Activated CD8-positive, alpha-beta memory T cell treated with anti-CD3 and anti-CD28 coated beads, Interleukin-2, amount 50 U/mL, for 4 hours (primary cell): ENCODE measurements at regions not wholly inside any gene's neighbourhood (a gene's known extent, or its start where the extent isn't known, plus 50 kb on each side); places are given as distances from the start of the nearest gene placed in this dataset.
"Not testable (repeated sequence)": the region's sequence is repeated elsewhere in the genome, so short reads cannot be mapped to it uniquely, and the experiment has no call there.

Experiments
- DNase-seq: peaks from one replicate; pipeline ENCODE4 v3.0.0-alpha.2; 2020

DNA sequence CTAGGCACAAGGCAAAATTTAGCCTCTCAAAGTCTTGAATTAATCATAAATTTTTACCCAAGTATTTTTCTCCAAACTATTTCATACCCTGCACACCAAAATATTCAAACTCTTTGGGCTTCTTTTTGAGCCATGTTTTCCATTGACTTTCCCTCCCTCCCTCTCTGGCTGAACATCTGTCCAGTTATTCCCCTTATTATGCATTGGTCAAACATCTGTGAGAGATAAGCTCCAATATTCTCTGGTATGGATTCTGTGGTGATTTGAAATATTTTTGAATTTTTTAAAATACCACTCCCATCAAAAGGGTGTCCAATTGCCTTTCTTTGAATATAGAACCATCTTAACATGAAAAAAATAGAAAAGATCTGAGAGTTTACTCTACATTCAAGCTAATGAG, 244.2 kb downstream of the RFPL4B start:
- no peak for DNase-seq

DNA sequence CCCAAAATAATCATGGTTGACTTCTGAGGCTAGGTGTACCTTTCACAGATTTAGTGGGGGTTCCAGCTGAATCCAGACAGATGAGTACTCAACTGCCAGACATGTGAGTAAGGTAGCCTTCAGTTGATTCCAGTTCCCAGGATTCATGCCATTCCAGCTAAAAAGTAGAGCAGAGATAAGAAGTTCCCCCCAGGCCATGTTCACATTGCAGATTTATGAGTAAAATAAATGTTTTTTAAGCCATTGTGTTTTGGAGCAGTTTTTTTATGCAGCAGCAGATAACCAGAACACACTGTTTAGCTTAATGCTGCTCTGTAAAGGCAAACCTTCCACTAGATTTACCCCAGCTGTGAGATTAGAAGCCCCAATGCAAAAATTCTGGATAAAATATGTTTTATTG, 245.0 kb downstream of the RFPL4B start:
- DNase-seq, result no peak

DNA sequence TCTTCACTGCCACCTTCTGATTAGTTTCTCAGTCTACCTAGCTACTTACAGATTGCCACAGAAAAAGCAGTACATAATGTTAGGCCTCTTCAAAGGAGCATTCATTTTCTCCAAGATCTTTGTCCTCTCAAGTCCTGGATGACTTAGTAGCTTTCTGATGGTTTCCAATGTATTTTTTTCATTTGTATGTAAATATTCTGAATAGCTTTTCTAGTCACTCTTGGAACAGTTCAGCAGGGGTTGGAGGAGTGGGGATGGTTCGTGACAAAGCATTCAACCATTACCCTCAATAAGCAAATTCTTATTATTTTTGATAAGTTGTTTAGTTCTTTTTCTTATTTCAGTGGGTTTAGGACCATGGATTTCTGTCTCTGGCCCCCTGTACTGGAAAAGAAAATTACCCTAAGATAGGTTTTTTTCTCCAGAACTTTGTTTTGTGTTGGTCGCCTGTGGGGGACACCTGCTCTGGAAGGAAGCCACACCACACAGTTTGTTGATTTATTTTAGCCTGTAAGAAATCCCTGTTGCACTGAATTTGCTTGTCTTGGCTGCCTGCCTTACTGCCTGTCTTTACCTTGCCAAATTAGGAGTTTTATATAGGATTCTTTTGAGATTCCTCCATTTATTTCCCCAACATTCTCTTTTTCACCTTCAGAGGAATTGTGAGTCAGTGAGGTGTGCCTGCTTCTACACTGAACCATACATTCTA, 247.9 kb downstream of the RFPL4B start:
- DNase-seq, result no peak

DNA sequence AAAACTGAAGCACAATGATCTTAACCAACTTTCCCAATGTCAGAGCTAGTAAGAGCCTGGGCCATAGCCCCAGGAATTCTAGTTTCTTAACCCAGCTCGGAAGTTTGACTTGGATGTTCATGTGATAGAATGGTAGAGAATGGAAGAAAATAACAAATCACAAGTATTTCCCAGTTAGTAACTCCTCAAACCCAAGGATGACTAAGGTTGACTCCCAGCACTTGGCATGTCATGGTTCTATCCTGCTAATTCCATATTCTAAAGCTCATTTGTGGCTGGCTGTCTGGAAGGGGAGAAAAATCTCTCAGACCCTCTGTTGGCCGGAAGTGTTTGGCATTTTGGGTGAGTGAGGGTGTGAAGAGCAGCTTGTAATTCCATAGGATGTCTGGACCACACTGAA, 248.7 kb downstream of the RFPL4B start:
- DNase-seq, result no peak

DNA sequence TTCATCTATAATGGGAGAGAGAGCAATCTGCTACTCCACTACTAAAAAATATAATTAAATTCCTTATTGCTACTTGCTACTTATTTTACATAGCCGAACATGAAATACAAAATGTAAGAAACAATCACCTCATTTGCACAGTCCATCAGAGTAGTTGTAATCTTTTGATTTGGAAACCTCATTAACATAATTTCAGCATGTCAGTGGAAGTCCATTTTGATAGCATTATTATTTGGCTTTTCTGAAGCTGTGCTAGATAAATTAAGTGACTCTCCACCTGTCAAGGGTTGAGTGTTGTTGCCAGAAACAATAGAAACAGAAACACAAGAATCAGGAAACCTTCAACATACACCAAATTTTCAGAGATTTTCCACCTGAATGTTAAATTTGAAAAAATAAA, 250.0 kb downstream of the RFPL4B start:
- DNase-seq, result no peak

DNA sequence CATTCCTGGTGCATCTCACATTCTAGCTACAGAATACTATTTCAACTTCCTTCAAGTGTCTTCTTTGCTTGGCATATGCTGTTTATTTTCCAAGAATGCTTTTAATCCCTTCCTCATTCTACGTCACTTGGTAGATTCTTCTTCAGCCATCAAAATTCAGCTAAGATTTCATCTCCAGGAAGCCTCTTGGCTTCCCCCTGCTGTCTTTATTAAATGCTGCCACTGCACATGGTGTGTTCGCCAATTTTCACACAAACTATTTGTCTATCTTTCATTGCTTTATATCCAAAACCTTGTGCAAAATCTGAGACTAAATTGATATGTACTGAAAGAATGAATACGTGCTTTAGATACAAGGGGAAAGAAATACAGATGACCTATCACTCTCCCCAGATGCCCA, 253.0 kb downstream of the RFPL4B start:
- no peak for DNase-seq

DNA sequence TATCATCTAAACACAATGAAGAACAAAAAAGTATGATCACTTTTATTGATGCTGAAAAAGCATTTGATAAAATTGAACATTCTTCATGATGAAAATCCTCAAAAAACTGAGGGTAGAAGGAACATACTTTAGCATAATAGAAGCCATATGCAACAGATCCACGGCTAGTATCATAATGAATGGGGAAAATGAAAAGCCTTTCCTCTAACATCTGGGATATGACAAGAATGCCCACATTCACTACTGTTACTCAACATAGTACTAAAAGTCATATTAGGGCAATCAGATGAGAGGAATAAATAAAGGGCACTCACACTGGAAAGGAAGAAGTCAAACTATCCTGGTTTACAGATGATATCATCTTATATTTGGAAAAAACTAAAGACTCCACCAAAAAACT, 256.6 kb downstream of the RFPL4B start:
- no peak for DNase-seq

DNA sequence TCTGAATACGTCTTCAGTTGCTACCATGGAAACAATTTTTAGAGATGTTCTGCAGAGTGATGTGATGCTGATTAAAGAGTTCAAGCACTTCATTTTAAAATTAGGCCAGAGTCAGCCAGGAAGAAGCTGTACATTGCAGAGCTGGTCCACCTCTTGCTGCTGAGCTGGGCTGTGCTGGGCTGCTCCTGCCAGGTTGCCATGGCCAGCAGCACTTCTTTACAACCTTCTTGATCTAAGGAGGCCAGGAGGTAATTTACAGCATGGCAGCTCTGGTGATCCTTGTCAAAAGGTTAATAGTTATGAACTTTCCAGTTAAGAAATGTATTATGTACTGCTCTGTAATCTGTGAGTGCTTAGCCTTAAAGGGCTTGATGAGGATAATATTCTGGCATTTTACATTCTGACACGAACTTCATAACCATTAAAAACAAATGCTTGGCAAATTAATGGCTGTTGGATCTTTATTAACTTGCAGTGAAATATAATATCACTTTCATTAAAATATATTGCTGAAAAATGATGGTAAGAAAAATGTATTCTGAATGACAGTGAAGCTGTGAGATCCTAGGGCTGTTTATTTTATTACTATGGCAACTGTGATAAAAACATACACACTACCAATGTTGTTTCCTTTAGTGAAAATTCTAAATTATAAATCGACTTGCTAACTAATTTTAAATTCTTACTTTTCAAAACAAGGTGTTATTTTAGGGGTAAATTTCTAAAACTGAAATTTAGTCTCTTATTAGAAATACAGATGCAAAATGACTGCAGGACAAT, 259.7 kb downstream of the RFPL4B start:
- no peak for DNase-seq

DNA sequence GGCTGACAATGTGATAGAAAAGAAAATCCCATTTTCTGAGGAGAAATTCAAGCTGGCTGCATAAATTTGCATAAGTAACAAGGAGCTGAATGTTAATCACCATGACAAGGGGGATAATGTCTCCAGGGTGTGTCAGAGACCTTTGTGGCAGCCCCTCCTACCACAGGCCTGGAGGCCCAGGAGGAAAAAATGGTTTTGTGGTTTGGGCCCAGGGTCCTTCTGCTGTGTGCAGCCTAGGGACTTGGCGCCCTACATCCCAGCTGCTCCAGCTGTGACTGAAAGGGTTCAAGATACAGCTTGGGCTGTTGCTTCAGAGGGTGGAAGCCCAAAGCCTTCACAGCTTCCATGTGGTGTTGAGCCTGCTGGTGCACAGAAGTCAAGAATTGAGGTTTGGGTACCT, 261.8 kb downstream of the RFPL4B start:
- DNase-seq, result not testable (repeated sequence)

DNA sequence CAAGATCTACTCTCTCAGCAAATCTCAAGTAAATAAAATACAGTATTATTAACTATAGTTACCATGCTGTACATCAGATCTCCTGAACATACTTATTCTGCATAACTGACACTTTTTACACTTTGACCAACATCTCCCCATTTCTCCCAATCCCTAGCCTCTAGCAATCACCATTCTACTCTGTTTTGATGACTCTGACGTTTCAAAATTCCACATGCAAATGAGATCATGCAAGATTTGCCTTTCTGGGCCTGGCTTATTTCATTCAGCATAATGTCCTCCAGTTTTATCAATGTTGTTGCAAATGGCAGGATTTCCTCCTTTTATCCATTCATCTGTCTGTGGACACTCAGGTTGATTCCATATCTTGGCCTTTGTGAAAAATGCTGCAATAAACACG, 266.3 kb downstream of the RFPL4B start:
- DNase-seq, result no peak

DNA sequence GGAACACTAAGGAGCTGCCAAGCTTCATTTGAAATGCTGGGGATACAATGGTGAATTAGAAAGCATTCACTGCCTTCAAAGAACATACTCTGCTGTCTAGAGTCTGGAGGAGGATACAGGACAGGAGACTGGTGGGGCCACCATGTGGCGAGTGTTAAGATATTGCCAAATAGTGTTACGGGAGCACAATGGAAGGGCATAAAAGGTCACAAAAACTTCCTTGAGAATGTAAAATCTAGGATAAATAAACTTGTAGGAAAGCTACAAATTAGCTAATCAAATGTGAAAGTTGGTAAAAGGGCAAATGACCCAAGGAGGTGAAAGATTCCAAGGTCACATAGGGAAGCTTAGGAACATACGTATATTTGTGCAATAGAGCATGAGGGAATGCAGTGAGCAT, 271.7 kb downstream of the RFPL4B start:
- DNase-seq, result no peak

DNA sequence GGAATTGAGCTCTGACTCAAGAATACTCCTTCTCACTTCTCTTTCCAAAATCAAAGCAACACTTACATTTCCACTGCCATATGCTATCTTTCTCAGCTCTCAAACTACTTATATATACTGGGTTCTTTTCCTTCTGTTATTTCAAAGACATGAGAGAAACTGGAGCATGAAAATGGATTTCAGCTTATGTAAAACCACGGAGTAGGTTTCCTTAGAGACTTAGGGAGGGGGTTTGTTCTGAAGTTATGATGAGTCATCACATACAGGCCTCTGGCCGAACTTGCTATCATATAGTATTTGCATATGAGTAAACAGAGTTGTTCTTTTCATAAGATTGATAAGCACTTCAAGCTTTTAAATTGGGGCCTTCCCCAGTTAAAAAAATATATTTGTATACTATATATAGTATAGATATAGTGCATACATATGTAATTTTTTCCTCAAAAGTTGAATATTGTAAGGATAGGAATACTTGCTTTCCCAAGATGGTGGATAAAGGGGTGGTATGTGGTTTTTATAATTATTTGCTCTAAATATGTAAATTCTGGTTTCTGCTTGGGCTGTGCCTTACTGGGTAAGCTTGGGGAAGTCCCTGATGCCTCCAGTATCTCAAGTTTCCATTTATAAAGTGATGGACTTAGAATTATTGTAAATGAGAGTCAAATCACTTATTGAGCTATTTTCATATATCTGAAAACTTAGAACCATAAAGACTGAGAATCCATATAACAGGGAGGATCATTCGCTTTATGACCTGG, 273.9 kb downstream of the RFPL4B start:
- DNase-seq, result no peak

DNA sequence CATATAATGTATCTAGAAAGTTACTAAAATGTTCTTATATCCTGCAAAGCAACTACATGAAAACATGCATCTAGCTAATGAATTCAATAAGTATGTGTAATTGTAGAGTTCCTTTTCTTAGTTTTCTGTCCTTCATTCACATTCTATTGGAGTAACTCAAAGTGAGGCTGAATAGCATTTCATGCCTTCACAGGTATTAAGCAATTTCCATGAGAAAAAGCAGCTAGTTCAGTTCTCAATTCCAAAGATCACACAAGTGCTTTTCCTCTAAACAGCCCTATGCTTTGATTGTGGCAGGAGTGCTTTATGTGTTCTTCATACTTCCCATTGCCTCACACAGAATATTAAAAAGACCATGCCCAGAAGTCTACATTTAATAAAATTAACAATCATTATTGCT, 274.9 kb downstream of the RFPL4B start:
- no peak for DNase-seq

DNA sequence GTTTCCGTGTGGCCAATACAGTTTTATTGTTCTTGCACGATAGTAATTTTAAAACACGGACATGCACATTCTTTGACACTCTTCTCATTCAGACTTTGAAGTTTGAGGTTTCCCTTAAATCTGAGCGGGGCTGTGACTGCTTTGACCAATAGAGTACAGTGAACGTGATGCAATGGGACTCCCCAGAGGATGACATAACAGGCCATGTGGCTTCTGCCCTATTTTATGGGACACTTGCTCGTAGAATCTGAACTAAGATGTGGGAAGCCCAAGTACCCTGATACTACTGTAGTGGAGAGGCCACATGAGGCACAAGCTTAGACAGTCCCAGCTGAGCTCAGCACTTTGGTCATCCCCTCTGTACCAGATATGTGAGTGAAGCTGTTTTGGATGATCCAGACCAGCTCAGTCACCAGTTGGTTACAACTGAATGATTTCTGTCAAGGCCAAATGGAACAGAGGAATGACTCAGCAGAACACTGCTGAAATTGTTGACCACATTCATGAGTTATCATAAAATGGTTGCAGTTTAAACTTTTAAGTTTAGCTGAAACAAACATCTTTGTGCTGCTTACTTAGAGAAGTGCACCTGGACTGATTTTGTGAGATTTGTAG, 279.4 kb downstream of the RFPL4B start:
- DNase-seq, result no peak

DNA sequence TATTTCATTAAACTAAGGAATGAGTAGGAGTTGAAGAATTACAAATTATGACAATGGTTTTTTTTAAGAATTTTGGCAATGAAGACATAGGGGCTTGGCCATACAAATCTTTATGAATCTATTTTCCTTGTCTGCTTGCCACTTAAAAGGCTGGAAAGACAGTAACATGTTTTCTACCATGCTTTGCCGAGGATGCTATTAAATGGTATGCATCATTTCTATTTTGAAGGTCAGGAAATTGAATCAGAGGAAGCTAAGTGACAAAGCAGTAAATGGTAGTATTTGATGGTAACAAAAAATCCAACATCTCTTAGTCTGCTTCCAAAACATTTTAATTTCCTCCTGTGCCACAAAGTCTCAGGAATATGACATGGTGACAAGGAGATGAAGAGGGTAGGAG, 287.2 kb downstream of the RFPL4B start:
- DNase-seq, result no peak

DNA sequence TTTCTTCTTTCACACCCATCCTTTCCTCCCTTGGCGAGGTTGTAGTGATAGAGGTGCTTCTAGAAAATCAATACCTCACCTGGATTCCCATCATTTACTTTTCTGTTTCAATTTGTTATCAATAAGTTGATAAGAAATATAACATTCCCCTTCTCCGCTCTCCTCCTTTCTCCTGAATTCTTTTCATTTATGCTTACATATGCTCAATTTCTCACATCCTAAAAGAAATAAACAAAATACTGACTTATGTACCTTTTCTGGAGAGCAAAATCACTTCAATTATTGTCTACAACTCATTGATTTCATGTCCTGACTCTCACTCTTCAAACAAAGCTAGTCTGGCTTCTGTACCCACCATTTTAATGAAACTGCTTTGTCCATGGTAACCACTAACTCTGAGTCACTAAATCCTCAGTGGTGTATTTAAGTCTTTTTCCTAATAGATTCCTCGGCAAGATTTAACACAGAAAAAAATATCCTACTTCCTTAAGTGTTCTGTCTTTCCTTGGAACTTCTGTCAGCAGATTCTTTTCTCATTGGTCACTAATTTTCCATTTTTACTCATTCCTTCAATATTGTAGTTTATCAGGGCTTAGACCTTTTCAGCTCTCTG, 289.6 kb downstream of the RFPL4B start:
- no peak for DNase-seq

DNA sequence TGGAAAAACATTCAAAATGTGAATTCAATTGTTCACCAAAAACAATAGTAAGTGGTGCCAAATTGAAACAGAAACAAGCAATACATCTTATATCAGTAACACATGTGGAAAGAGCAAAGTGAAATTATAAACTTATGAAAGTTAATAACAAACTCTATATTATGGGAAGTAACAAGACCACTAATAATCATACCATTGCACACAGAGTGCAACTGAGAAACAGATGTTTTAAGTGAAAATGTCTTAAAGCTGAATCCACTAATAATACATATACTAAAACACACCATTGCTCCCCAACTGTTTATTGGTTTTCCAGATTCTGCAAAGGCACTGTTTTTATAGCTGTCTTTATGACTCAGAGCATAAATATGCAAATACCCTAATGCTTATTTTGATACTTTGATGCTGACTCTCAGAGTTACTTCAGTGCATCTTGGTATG, 292.3 kb downstream of the RFPL4B start:
- no peak for DNase-seq

DNA sequence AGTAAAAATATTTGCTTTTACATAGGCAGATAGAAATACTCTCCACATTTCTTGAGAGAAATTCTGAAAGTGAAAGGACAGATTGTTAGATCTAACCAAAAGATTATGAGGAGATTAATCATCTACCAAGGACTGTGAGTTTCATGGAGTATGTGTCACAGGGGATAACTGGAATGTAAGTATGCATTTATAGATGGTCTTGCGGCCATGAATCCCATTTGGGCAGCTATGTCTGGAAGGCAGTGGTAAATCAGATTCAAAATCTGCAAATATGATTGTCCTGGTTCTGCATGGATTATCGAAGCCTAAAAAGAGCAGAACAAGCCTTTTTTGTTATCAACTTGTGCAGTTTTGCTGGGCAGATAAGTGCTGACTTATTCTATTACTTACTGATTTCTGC, 293.8 kb downstream of the RFPL4B start:
- no peak for DNase-seq

DNA sequence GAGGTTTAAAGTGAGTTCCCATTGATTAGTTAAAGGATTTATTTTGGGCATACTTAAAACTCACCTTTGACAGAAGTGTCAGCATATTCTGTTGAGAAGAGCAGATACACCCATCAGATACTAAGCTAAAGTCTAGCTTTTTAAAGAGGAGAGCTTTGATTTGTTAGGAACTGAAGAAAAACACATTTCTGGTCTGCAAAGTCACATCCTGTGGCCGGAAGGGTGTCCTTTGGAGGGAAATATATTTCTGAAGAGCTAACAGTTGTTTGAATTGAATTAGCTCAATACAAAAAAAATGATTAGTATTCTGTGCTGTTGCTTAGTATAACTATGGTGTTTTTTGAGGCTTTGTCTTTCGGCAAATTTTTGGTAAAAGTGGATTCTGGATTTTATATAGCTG, 302.7 kb downstream of the RFPL4B start:
- DNase-seq, result no peak

DNA sequence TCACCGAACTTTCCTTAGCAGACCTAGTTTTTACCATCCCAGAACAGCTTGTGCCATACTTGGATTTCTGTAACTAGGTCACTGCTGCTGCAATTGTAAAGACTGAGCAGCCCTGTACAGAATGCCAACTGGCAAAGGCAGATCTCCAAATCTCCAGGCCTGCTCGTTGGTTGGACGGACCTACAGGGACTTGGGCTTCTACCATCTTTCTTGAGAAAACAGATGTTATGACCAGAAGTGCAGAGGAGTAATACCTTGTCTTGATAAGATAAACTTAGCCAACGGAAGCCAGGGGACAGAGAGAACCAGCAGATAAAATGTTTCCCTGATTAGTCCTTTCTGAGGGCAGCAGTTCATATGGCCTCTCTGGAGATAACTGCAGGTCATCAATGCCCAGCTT, 304.1 kb downstream of the RFPL4B start:
- DNase-seq, result no peak

DNA sequence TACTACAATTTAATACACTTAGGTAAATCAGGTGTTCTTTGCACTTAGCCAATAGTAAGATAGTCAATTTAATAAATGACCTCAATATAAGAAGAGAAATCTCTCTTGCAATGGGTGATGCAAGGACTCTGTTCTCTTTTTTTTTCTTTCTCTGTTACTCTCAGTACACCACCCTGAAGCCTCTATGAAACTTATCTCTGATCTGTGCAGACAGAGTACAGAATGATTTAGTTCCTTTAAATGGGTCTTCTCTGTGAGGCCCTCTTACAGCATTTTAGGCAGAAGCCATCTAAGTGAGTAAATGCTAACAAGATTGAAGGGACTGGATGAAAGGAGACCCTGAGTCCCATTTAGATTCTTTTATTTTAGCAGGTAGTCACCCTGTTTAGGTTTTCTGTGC, 312.8 kb downstream of the RFPL4B start:
- no peak for DNase-seq

DNA sequence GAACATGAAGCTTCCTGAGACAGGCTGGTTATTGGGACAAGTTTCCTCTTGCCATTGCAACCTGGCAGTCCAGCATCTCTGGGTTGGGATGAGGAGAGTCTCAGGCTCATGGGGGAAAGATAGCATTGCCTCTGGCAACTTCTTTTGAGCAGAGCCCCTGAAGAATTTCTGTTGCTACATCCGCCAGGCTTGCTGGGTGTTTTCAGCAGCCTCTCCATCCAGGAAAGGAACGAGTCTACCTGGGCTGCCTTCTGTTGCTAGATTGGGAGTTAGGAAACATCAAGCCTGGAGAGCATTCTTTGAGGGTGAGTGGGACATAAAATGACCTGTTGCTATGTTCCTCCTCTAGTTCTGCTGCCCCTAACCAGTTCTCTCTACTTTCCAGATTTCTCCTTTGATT, 313.5 kb downstream of the RFPL4B start:
- no peak for DNase-seq

DNA sequence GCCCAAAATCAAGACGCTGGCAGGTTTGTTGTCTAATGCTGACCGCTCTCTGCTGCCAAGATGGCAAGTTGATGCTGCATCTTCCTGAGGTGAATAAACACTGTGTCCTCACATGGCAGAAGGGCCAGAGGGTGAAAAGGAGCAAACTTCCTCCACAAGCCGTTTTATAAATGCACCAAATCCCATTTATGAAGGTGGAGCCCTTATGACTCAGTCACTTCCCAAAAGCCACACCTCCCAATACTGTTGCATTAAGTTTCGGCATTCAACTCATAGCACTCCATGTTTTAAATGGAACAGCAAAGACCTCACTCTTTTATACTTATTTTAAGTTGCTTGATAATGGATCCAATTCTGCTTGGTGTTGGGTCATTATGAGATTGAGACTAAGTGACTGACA, 316.6 kb downstream of the RFPL4B start:
- DNase-seq, result no peak
